ENCODE measurements at regions not wholly inside any gene's neighbourhood (a gene's known extent, or its start where the extent isn't known, plus 50 kb on each side); places are given as distances from the start of the nearest gene placed in this dataset.
"Not testable (repeated sequence)": the region's sequence is repeated elsewhere in the genome, so short reads cannot be mapped to it uniquely, and the experiment has no call there.

GRCh38 chr12:8282181-8282580 lies 54.8 kb upstream of the FAM90A1 start:
- not testable (repeated sequence) for DNase-seq (ENCODE audit: low read depth in 2 of 2)

DNA sequence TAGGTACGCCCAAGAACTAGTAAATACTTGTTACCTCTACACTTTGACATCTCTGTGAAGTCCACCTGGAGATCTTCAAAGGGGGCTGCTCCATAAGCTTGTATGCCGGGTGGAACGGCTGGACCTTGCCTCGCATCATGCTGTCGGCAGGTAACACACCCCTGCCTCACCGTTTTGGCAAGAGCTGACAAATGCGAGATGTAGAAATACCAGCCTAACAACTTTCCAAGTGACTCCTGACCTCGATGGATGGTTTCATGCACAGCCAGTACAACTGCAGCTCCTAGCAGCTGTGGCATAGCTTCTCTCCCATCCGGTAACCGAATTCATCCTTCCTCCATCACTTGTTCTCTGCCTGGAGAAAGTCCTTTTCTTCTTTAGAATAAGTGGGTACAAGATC lies 58.3 kb upstream of the FAM90A1 start:
- DNase-seq (ENCODE audit: low read depth in 2 of 2) = not testable (repeated sequence)

DNA sequence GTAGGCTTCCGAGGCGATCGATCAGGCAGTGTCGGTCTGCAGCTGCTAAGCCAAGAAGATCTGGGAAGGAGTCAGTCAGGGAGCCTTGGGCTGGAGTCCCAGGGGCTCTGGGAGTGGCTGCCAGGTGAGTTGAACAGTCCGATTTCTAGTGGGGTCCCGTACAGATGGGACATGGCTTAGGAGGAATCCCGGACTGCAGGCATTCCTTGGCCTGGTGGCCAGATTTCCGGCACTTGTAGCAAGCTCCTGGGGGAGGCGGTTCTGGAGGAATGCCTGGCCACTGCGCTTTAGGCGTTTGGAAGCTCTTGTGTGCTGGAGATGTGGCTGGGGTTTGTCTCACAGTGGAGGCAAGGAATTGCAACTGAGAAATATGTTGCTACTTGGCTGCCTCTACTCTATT lies 64.3 kb upstream of the FAM90A1 start:
- not testable (repeated sequence) for DNase-seq (ENCODE audit: low read depth in 2 of 2)

DNA sequence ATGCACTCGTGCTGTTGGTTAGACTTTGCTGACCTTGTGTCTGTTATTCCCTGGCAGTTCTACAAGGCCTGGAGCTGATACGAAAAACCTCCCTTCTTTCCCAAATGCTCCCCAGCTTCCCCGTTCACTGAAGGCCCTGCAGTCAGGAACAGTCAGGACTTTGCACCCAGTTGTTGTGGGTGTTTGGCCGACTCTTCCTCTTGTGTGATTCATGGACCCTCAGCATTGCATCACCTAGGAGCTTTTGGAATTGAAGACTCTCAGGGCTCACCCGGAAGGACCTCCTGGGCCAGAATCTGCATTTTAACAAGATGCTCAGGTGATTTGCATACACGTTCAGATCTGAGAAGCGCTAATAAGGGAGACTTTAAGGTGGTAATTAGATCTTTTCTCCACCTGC lies 67.2 kb upstream of the FAM90A1 start:
- DNase-seq (ENCODE audit: low read depth in 2 of 2) = not testable (repeated sequence)

DNA sequence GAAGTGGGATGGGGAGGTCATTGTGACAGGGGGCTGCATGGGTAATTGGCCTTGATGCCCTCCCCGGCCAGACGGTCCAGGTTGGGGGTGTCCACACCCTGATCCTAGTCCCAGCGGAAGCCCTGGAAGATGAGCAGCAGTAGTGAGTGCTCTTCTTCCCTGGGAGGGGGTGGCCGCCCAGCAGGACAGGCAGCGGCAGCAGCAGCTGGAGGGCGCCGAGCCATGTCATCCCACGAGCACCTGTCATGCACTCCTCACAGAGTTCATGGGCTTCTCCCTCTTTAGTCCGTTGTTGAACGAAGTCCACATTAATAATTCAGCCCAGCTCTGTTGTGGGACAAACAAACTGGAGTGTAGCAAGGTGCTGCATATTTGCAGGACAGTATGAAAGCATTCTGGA lies 81.2 kb upstream of the FAM90A1 start:
- DNase-seq (ENCODE audit: low read depth in 2 of 2) = not testable (repeated sequence)

DNA sequence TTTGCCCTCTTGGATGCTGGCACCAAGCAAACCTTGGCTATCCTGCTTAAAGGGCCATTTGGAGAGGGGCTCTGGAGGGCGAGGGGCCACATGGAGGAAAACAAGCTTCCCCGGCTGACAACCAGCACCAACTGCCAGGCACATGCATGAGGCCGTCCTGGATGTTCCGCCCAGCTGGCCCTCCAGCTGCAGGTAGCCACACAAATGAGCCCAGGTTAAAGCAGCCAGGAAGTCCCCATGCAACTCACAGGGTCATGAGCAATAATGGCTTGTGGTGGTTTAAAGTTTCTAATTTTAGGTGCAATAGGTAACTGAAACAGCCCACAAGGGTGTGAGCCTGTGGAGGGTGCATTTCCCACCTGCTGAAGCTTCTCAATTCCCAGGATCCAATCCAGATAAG lies 88.6 kb upstream of the FAM90A1 start:
- not testable (repeated sequence) for DNase-seq (ENCODE audit: low read depth in 2 of 2)

DNA sequence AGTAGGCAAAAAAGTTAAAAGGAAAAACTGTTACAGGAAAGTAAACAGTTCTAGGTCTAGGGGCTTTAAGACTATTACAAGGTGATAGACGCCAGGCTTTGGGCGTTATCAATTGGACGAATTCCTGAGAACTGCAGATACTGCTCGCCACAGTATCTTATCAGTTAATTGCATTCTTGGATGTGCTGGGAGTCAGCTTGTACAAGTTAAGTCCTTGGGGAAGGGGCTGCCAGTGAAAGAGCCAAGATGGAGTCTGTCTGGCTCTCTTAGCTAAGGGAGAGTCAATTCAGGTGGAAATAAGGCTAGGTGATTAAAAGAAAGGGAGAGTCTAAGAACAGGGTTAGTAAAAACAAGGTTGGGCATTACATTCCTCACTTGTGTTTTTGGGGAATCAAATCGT lies 90.3 kb upstream of the FAM90A1 start:
- DNase-seq (ENCODE audit: low read depth in 2 of 2) = not testable (repeated sequence)

GRCh38 chr12:8320251-8320730 lies 92.9 kb upstream of the FAM90A1 start:
- peak; percentile 9 to 13 for DNase-seq (ENCODE audit: low read depth in 2 of 2)

GRCh38 chr12:8320791-8321370 lies 93.5 kb upstream of the FAM90A1 start:
- DNase-seq (ENCODE audit: low read depth in 2 of 2) = not testable (repeated sequence)

GRCh38 chr12:8325145-8325839 lies 97.9 kb upstream of the FAM90A1 start:
- not testable (repeated sequence) for DNase-seq (ENCODE audit: low read depth in 2 of 2)

- DNase-seq (ENCODE audit: low read depth in 2 of 2) = not testable (repeated sequence)
These were observed 101.4 kb upstream of the FAM90A1 start for GRCh38 chr12:8328835-8329234.

GRCh38 chr12:8332373-8332772 lies 105.0 kb upstream of the FAM90A1 start:
- not testable (repeated sequence) for DNase-seq (ENCODE audit: low read depth in 2 of 2)

DNA sequence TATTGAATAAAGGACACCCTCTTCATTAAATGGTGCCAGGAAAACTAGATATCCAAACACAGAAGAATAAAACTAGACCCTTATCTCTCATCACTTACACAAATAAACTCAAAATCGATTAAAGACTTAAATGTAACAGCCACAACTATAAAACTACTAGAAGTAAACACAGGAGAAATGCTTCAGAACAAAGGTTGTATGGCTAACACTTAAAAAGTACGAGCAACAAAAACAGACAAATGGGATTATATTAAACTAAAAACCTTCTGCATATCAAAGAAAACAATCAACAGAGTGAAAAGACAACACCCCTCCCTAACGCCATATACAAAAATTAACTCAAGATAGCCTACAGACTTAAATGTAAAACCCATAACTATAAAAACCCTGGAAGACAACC lies 104.7 kb upstream of the CLEC6A start:
- DNase-seq (ENCODE audit: low read depth in 2 of 2) = not testable (repeated sequence)

- not testable (repeated sequence) for DNase-seq (ENCODE audit: low read depth in 2 of 2)
These were observed 101.0 kb upstream of the CLEC6A start for GRCh38 chr12:8354741-8355140.

GRCh38 chr12:8355531-8355930 lies 100.2 kb upstream of the CLEC6A start:
- DNase-seq (ENCODE audit: low read depth in 2 of 2) = not testable (repeated sequence)

GRCh38 chr12:8373744-8374143 lies 82.0 kb upstream of the CLEC6A start:
- DNase-seq (ENCODE audit: low read depth in 2 of 2) = not testable (repeated sequence)

DNA sequence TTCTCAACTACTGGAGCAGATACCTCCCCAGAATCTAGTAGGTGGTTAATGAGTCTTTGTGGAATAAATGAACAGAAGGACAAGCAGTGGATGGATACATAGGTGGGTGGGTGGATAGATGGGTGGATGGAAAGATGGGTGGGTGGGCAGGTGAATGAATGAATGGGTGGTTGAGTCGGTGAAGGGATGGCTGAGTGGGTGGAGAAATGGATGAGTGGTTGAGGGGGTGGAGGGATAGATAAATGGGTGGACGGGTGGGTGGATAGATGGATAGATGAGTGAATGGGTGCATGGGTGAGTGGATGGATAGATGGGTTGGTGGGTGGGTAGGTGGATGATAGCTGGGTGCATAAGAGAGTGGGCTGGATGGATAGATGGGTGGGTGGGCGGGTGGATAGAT lies 80.6 kb upstream of the CLEC6A start:
- not testable (repeated sequence) for DNase-seq (ENCODE audit: low read depth in 2 of 2)

DNA sequence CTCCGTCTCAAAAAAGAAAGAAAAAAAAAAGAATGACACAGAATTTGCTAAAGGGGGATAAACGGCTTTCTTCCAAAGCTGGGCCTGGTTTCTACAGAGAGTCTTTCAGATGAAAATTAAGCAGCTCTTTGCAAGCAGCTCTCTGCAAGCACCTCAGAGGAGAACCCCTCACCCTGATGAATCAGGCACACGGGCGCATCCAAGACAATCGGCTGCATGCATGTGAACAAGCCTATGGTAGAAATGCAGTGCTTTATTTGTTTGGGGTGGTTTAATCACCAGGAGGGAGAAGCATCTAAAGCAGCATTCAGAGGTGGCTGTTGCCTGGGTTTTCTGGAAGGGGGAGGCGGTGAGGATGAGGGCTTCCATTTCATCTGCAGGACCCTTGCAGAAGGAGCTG lies 78.0 kb upstream of the CLEC6A start:
- not testable (repeated sequence) for DNase-seq (ENCODE audit: low read depth in 2 of 2)

GRCh38 chr12:8382556-8382955 lies 73.2 kb upstream of the CLEC6A start:
- not testable (repeated sequence) for DNase-seq (ENCODE audit: low read depth in 2 of 2)

DNA sequence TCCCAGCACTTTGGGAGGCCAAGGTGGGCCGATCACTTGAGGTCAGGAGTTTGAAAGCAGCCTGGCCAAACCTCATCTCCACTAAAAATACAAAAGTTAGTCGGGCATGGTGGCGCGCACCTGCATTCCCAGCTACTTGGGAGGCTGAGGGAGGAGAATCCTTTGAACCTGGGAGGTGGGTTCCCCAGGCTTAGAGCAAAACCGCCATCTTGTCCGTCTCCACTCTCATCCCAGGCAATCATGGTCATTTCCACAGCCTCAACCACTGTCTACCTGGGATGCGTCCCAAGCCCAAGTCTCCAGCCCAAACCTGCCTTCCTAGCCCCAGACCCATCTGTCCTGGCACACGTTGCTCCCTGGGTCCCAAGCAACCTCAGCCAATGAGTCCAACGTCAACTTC lies 71.1 kb upstream of the CLEC6A start:
- not testable (repeated sequence) for DNase-seq (ENCODE audit: low read depth in 2 of 2)

- not testable (repeated sequence) for DNase-seq (ENCODE audit: low read depth in 2 of 2)
These were observed 70.3 kb upstream of the CLEC6A start for GRCh38 chr12:8385431-8385830.

- DNase-seq (ENCODE audit: low read depth in 2 of 2) = not testable (repeated sequence)
These were observed 69.1 kb upstream of the CLEC6A start for GRCh38 chr12:8386661-8387060.

- not testable (repeated sequence) for DNase-seq (ENCODE audit: low read depth in 2 of 2)
These were observed 66.5 kb upstream of the CLEC6A start for GRCh38 chr12:8389296-8389695.

Data from stimulated activated CD4-positive, alpha-beta T cell treated with anti-CD3 and anti-CD28 coated beads, Interleukin-4, amount 100 ng/mL, for 48 hours (primary cell).